CD4-positive, CD25-positive, alpha-beta regulatory T cell (primary cell): ENCODE measurements at regions not wholly inside any gene's neighbourhood (a gene's known extent, or its start where the extent isn't known, plus 50 kb on each side); places are given as distances from the start of the nearest gene placed in this dataset.

Source experiments
- ATAC-seq, 2 donors: fragments of 150-1000 bp; cut with Tn5 transposase; one replicate each; pipeline ENCODE4 v1.10.0; 2021; ENCODE audit warnings: low read depth in 2 of 2, moderate number of reproducible peaks in 2 of 2, moderate library complexity in 1 of 2
- DNase-seq, 3 donors: peaks; one replicate each; pipeline versions ENCODE4 v3.0.0 to v3.0.0-alpha.2; 2012 to 2022; ENCODE audit warnings: mixed read lengths in 1 of 3
- H3K27ac ChIP-seq: one replicate; pipeline ENCODE4 v1.7.0; 2013; ENCODE audit warnings: mild to moderate bottlenecking, low read length; ENCODE audit not compliant: insufficient read depth, poor library complexity, severe bottlenecking
- H3K27me3 ChIP-seq: one replicate; pipeline ENCODE4 v1.7.0; 2013; ENCODE audit warnings: low read length; ENCODE audit not compliant: control insufficient read depth, insufficient read depth
- H3K36me3 ChIP-seq: one replicate; pipeline ENCODE4 v1.7.0; 2013; ENCODE audit warnings: mild to moderate bottlenecking, low read length, moderate library complexity; ENCODE audit not compliant: control insufficient read depth, insufficient read depth
- H3K4me1 ChIP-seq: 2 replicates; pipeline ENCODE4 v1.7.0; 2013; ENCODE audit warnings: mild to moderate bottlenecking, low read length; ENCODE audit not compliant: insufficient read depth, control insufficient read depth, poor library complexity, severe bottlenecking
- H3K4me3 ChIP-seq: one replicate; pipeline ENCODE4 v1.7.0; 2013; ENCODE audit warnings: low read depth, mild to moderate bottlenecking, low read length, moderate library complexity
- H3K9me3 ChIP-seq, 2 experiments: 1 replicate in 1 of 2; 2 replicates in 1 of 2; pipeline ENCODE4 v1.7.0; 2013; ENCODE audit warnings: low read length in 2 of 2, mild to moderate bottlenecking in 1 of 2, moderate library complexity in 1 of 2; ENCODE audit not compliant: control insufficient read depth in 2 of 2
- H3K27ac Mint-ChIP-seq, 3 donors: one replicate each; pipeline ENCODE4 v1.8.0; 2020 to 2022; ENCODE audit warnings: mild to moderate bottlenecking in 3 of 3, mixed read lengths in 3 of 3, moderate library complexity in 2 of 3
- H3K27me3 Mint-ChIP-seq: one replicate; pipeline ENCODE4 v1.8.0; 2022; ENCODE audit warnings: mild to moderate bottlenecking, mixed read lengths
- H3K36me3 Mint-ChIP-seq: one replicate; pipeline ENCODE4 v1.8.0; 2020; ENCODE audit warnings: mixed read lengths
- H3K4me1 Mint-ChIP-seq, 4 donors: one replicate each; pipeline ENCODE4 v1.8.0; 2020 to 2022; ENCODE audit warnings: mixed read lengths in 4 of 4, mild to moderate bottlenecking in 1 of 4
- H3K4me3 Mint-ChIP-seq, 4 donors: one replicate each; pipeline ENCODE4 v1.8.0; 2020 to 2022; ENCODE audit warnings: mild to moderate bottlenecking in 4 of 4, mixed read lengths in 4 of 4, moderate library complexity in 3 of 4
- H3K9me3 Mint-ChIP-seq, 7 donors: one replicate each; pipeline ENCODE4 v1.8.0; 2020 to 2022; ENCODE audit warnings: mixed read lengths in 7 of 7, mild to moderate bottlenecking in 3 of 7, moderate library complexity in 2 of 7

DNA sequence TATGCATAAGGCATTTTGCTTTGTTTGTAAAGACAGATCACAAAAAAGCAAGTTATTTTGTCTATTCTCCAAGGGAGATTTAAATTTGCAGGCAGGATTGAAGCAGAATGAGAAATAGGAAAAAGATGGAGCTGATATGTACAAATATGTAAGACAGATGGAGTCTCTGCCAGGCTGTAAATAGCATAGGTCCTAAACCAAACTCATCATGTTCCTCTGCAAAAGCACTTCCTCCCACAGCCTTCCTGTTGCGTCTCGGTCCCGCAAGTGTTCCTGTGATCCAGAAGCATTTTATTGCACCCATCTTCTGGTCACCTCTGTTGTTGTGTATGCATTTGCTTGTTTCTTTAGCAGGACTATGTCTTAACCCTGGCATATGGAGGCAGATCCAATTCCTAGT lies 95.7 kb upstream of the CLDN10 start:
- Histone ChIP-seq H3K9me3 (peaks cover 5 to 6% of the 10 kb centered on the region in 2 experiments), H3K27ac (no peak overlapping the region), H3K4me3 (no peak overlapping the region), H3K27me3 (no peaks in the 10 kb centered on the region), H3K4me1 (peaks cover 7% of the 10 kb centered on the region), H3K36me3 (no peaks in the 10 kb centered on the region)
- H3K27me3 Mint-ChIP-seq, result peaks cover 25% of the 10 kb centered on the region
- H3K9me3 Mint-ChIP-seq, result peaks cover 0 to 23% (median 5%) of the 10 kb centered on the region in 7 donors
- H3K4me1 Mint-ChIP-seq, result peaks cover 0 to 9% (median 4%) of the 10 kb centered on the region in 4 donors
- no peaks in the 10 kb centered on the region for H3K36me3 Mint-ChIP-seq
- no peak overlapping the region for H3K4me3 Mint-ChIP-seq
- ATAC-seq, result no peak
- peak in 1 of 3 donors; percentile 2 for DNase-seq
- no peak overlapping the region for H3K27ac Mint-ChIP-seq

DNA sequence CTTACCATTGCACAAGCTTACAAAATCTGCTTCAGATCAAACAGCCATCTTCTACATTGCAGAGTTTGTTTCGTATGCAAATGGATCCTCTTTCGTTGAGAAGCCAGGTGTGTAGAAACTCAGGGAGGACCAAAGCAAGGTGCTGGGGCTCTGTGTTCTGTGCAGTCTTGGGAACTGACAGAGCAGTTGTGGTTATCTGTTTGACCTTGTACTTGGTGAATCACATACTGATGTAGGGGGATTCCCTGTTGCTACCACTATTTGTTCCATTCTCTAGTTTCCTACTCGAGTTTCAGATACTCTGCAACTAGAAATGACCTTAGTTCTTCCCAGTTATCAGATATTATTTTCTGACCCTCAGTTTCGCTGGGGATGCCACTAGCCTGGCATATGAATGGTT lies 95.2 kb upstream of the CLDN10 start:
- H3K4me3 ChIP-seq, result no peak overlapping the region
- Mint-ChIP-seq H3K27ac (no peak overlapping the region), H3K4me1 (peaks cover 0 to 9% (median 4%) of the 10 kb centered on the region in 4 donors), H3K9me3 (peaks cover 0 to 23% (median 5%) of the 10 kb centered on the region in 7 donors), H3K27me3 (peaks cover 23% of the 10 kb centered on the region), H3K36me3 (no peaks in the 10 kb centered on the region), H3K4me3 (no peak overlapping the region)
- no peaks in the 10 kb centered on the region for H3K36me3 ChIP-seq
- H3K4me1 ChIP-seq, result peaks cover 7% of the 10 kb centered on the region
- no peak overlapping the region for H3K27ac ChIP-seq
- DNase-seq (no peak), ATAC-seq (no peak)
- peaks cover 5 to 6% of the 10 kb centered on the region in 2 experiments for H3K9me3 ChIP-seq
- no peaks in the 10 kb centered on the region for H3K27me3 ChIP-seq

DNA sequence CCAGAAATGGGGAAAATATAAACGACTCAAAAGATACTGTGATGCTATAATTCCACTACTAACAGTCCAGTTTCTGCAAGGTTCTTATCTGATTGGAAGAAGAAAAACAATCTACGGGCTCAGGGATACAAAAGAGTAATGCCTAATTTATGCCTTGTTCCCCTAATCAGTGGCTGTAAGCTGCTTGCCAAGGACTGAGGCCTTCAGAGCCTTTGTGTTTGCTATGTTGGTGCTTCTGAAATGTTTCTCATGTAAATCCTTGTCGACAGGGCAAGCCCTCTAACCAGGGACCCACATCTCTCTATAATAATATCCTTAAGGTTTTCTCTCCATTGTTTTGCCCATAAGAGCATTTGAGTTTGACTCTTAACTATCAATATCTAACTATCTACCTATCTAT lies 89.7 kb upstream of the CLDN10 start:
- H3K9me3 ChIP-seq, result peaks cover 5 to 6% of the 10 kb centered on the region in 2 experiments
- Mint-ChIP-seq H3K9me3 (peaks cover 0 to 23% (median 5%) of the 10 kb centered on the region in 7 donors), H3K4me3 (no peak overlapping the region), H3K4me1 (no peaks in the 10 kb centered on the region), H3K27me3 (peaks cover 22% of the 10 kb centered on the region), H3K36me3 (no peaks in the 10 kb centered on the region), H3K27ac (no peak overlapping the region)
- no peaks in the 10 kb centered on the region for H3K4me1 ChIP-seq
- no peak overlapping the region for H3K4me3 ChIP-seq
- H3K27ac ChIP-seq, result no peak overlapping the region
- H3K27me3 ChIP-seq, result no peaks in the 10 kb centered on the region
- ATAC-seq (no peak), DNase-seq (no peak)
- H3K36me3 ChIP-seq, result no peaks in the 10 kb centered on the region

DNA sequence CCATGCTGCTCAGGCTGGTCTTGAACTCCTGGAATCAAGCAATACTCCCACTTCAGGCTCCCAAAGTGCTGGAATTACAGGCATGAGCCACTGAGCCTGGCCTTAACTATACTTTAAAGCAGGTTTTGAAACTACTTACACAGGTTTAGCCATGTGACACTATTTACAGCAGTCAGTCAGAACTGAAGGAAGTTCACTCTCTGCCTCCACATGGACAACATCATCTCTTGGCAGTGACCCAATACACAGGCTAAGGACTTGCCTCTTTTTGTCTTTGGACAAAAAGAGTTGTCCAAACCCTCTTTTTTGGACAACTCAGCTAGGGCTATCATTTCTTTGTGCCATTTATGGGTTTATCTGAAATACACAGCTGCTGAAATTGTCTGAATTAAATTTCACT lies 89.0 kb upstream of the CLDN10 start:
- H3K4me1 Mint-ChIP-seq, result no peaks in the 10 kb centered on the region
- H3K27ac Mint-ChIP-seq, result no peak overlapping the region
- Histone ChIP-seq H3K4me3 (no peak overlapping the region), H3K9me3 (peaks cover 5 to 6% of the 10 kb centered on the region in 2 experiments), H3K36me3 (no peaks in the 10 kb centered on the region), H3K27ac (no peak overlapping the region), H3K4me1 (no peaks in the 10 kb centered on the region), H3K27me3 (peaks cover 2% of the 10 kb centered on the region)
- peaks cover 24% of the 10 kb centered on the region for H3K27me3 Mint-ChIP-seq
- no peak for ATAC-seq
- no peak for DNase-seq
- no peaks in the 10 kb centered on the region for H3K36me3 Mint-ChIP-seq
- H3K9me3 Mint-ChIP-seq, result peaks cover 0 to 16% (median 5%) of the 10 kb centered on the region in 7 donors
- H3K4me3 Mint-ChIP-seq, result no peak overlapping the region

GRCh38 chr13:95470574-95471366 lies 81.8 kb upstream of the CLDN10 start:
- DNase-seq, result no peak
- Histone ChIP-seq H3K27me3 (peaks cover 2% of the 10 kb centered on the region), H3K27ac (no peak overlapping the region), H3K36me3 (no peaks in the 10 kb centered on the region), H3K9me3 (no peaks in the 10 kb centered on the region), H3K4me3 (no peak overlapping the region), H3K4me1 (no peaks in the 10 kb centered on the region)
- no peak for ATAC-seq
- H3K4me3 Mint-ChIP-seq, result no peak overlapping the region
- H3K36me3 Mint-ChIP-seq, result no peaks in the 10 kb centered on the region
- H3K27ac Mint-ChIP-seq, result no peak overlapping the region
- no peaks in the 10 kb centered on the region for H3K4me1 Mint-ChIP-seq
- H3K27me3 Mint-ChIP-seq, result peaks cover 22% of the 10 kb centered on the region
- no peaks in the 10 kb centered on the region for H3K9me3 Mint-ChIP-seq

DNA sequence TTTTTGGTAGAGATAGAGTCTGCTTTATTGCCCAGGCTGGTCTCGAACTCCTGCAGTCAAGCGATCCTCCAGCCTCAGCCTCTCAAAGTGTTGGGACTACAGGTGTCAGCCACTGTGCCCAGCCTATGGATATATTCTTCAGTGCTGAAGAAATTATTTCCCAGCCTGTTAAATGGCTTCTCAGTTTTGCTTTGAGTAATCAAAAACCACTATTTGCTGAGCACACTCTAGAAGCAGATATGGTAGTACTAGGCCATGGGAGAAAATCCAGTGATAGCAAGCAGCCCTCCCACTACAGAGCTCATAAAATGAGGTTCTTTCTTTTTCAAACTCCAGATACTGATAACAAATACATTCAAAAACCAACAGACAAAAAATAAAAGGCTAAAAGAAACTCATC lies 80.6 kb upstream of the CLDN10 start:
- ATAC-seq (no peak), DNase-seq (no peak)
- H3K9me3 Mint-ChIP-seq, result no peaks in the 10 kb centered on the region
- no peaks in the 10 kb centered on the region for H3K36me3 ChIP-seq
- H3K27me3 ChIP-seq, result peaks cover 2% of the 10 kb centered on the region
- H3K4me3 Mint-ChIP-seq, result no peak overlapping the region
- H3K9me3 ChIP-seq, result no peaks in the 10 kb centered on the region
- no peaks in the 10 kb centered on the region for H3K36me3 Mint-ChIP-seq
- peaks cover 19% of the 10 kb centered on the region for H3K27me3 Mint-ChIP-seq
- no peaks in the 10 kb centered on the region for H3K4me1 ChIP-seq
- peaks cover 0 to 2% (median 0%) of the 10 kb centered on the region in 4 donors for H3K4me1 Mint-ChIP-seq
- H3K4me3 ChIP-seq, result no peak overlapping the region
- H3K27ac ChIP-seq, result no peak overlapping the region
- no peak overlapping the region for H3K27ac Mint-ChIP-seq

DNA sequence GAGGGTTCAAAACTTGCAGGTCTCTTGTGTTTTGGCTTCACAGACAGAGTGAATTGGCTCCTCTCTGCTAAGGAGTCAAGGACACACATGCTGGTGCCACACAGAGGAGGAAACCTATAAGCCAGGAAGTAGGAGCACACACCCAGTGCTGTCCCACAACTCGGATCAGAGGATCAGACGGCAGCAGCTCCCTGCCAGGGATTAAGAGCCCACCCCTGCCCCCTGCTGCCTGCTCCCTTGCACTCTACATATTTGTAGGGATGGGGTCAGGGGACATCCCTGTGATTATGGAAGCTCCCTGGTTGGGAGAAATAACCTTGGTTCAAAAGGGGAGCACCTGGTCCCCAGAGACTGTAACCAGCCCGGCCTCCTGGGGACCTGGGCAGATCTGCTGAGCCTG lies 77.5 kb upstream of the CLDN10 start:
- Histone ChIP-seq H3K27ac (no peak overlapping the region), H3K4me1 (no peaks in the 10 kb centered on the region), H3K27me3 (no peaks in the 10 kb centered on the region), H3K4me3 (no peak overlapping the region), H3K36me3 (no peaks in the 10 kb centered on the region), H3K9me3 (no peaks in the 10 kb centered on the region)
- ATAC-seq (no peak), DNase-seq (no peak)
- H3K36me3 Mint-ChIP-seq, result no peaks in the 10 kb centered on the region
- no peak overlapping the region for H3K4me3 Mint-ChIP-seq
- H3K9me3 Mint-ChIP-seq, result no peaks in the 10 kb centered on the region
- peaks cover 4 to 6% (median 5%) of the 10 kb centered on the region in 4 donors for H3K4me1 Mint-ChIP-seq
- no peak overlapping the region for H3K27ac Mint-ChIP-seq
- peaks cover 9% of the 10 kb centered on the region for H3K27me3 Mint-ChIP-seq

GRCh38 chr13:95477187-95477586 lies 75.3 kb upstream of the CLDN10 start:
- ATAC-seq (no peak), DNase-seq (no peak)
- peak overlapping the region in 1 of 4 donors; percentile 8 for H3K4me3 Mint-ChIP-seq
- H3K27me3 Mint-ChIP-seq, result peaks cover 5% of the 10 kb centered on the region
- no peaks in the 10 kb centered on the region for H3K9me3 ChIP-seq
- H3K27me3 ChIP-seq, result no peaks in the 10 kb centered on the region
- no peaks in the 10 kb centered on the region for H3K36me3 ChIP-seq
- no peaks in the 10 kb centered on the region for H3K36me3 Mint-ChIP-seq
- no peaks in the 10 kb centered on the region for H3K4me1 ChIP-seq
- peak overlapping the region in 1 of 3 donors; percentile 35 for H3K27ac Mint-ChIP-seq
- no peak overlapping the region for H3K27ac ChIP-seq
- H3K4me1 Mint-ChIP-seq, result peaks cover 4 to 6% (median 5%) of the 10 kb centered on the region in 4 donors
- H3K9me3 Mint-ChIP-seq, result no peaks in the 10 kb centered on the region
- no peak overlapping the region for H3K4me3 ChIP-seq
